PFSK-1 (cell line): ENCODE measurements at regions not wholly inside any gene's neighbourhood (a gene's known extent, or its start where the extent isn't known, plus 50 kb on each side); places are given as distances from the start of the nearest gene placed in this dataset.

Experiments used
- FOXP2 ChIP-seq: optimal IDR thresholded peaks from 2 replicates; pipeline ENCODE3; 2011; ENCODE audit warnings: borderline replicate concordance, control low read depth, inconsistent platforms; ENCODE audit not compliant: insufficient read depth; ENCODE audit errors: extremely low read length, extremely low read depth
- POLR2AphosphoS5 ChIP-seq: IDR thresholded peaks from 2 replicates; pipeline ENCODE4 v1.6.1; 2012; ENCODE audit warnings: low read depth, mild to moderate bottlenecking, control low read depth, low read length, moderate library complexity
- SIN3A ChIP-seq: IDR thresholded peaks from 2 replicates; pipeline ENCODE4 v1.6.1; 2012; ENCODE audit warnings: mild to moderate bottlenecking, low read length, moderate library complexity, borderline replicate concordance; ENCODE audit not compliant: insufficient read depth
- TAF1 ChIP-seq: IDR thresholded peaks from 2 replicates; pipeline ENCODE4 v1.6.1; 2012; ENCODE audit warnings: low read length, control low read depth, borderline replicate concordance; ENCODE audit not compliant: insufficient read depth
- TF ChIP-seq, protein P1 (sequence below), 2 experiments: IDR thresholded peaks; 2 replicates each; pipeline versions ENCODE4 v1.6.1 to v1.8.0; 2011 to 2012; ENCODE audit warnings: low read depth in 2 of 2, low read length in 2 of 2, control low read depth in 1 of 2, inconsistent platforms in 1 of 2, mild to moderate bottlenecking in 1 of 2, moderate library complexity in 1 of 2; ENCODE audit not compliant: insufficient read depth in 1 of 2

DNA sequence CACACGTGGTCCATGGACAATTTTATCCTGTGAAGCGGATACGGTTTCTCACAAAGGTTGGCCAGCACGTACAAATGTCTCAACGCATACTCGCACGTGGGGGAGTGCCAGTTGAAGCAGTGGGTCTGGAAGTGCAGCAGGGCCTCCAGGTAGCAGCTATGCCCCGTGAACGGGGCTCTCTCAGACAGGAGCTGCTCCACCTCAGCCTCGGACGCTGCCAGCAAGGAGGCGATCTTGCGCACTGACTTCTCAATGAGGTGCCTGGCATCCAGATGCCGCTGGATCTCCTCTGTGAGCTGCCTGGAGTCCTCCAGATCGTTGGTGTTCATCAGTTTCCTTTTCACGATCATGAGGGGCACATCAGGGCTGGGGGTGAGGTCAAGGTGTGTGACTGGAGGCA is 2272.0 kb downstream of the PCDH9 start:
- TF ChIP-seq, protein P1, sequence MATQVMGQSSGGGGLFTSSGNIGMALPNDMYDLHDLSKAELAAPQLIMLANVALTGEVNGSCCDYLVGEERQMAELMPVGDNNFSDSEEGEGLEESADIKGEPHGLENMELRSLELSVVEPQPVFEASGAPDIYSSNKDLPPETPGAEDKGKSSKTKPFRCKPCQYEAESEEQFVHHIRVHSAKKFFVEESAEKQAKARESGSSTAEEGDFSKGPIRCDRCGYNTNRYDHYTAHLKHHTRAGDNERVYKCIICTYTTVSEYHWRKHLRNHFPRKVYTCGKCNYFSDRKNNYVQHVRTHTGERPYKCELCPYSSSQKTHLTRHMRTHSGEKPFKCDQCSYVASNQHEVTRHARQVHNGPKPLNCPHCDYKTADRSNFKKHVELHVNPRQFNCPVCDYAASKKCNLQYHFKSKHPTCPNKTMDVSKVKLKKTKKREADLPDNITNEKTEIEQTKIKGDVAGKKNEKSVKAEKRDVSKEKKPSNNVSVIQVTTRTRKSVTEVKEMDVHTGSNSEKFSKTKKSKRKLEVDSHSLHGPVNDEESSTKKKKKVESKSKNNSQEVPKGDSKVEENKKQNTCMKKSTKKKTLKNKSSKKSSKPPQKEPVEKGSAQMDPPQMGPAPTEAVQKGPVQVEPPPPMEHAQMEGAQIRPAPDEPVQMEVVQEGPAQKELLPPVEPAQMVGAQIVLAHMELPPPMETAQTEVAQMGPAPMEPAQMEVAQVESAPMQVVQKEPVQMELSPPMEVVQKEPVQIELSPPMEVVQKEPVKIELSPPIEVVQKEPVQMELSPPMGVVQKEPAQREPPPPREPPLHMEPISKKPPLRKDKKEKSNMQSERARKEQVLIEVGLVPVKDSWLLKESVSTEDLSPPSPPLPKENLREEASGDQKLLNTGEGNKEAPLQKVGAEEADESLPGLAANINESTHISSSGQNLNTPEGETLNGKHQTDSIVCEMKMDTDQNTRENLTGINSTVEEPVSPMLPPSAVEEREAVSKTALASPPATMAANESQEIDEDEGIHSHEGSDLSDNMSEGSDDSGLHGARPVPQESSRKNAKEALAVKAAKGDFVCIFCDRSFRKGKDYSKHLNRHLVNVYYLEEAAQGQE (IDR thresholded peaks at IDR 0.05; ENCODE audit: insufficient read depth in 1 of 2, low read depth in 2 of 2, low read length in 2 of 2) = no peak
- TF ChIP-seq SIN3A (no peak), TAF1 (no peak), FOXP2 (no peak), POLR2AphosphoS5 (no peak)

DNA sequence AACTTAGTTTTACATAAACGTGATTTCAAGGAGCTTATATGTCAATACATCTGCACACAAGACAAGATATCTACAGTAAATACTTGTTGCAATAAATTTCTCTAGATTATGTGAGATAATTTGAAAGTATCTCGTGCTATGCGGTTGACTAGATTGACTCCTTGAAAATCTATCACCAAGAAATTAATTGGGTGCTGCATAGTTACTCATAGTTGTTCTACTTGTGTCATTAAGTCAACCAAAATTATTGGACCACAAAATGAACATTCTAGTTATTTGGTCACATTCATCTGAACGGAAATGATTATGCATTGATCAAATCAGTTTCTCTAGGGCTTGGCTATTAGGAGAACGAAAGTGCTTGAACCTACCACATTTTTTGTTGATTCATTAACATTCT is 2291.5 kb downstream of the PCDH9 start:
- TF ChIP-seq TAF1 (no peak), POLR2AphosphoS5 (no peak), SIN3A (no peak), FOXP2 (no peak)
- TF ChIP-seq, protein P1 (IDR thresholded peaks at IDR 0.05; ENCODE audit: insufficient read depth in 1 of 2, low read depth in 2 of 2, low read length in 2 of 2) = no peak

DNA sequence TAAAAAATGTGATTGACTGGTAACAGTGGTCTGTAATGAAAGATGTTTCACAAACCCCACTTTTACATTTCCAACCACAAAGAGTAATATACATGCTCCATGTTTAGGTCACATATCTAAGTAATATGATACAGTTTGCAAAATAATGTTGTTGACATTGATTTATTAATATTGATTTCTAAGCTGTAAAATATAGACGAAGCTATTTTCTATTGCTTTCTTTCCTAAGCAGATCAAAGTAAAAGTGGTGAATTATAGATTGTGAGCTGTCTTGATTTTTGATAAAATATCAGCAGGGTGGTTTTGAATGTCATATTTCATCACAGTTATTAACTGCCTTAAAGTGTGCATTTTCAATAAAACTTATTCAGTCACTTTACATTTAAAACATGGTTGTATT is 2292.8 kb downstream of the PCDH9 start:
- no peak for TF ChIP-seq POLR2AphosphoS5
- TF ChIP-seq TAF1 = no peak
- no peak for TF ChIP-seq SIN3A
- TF ChIP-seq, protein P1 (IDR thresholded peaks at IDR 0.05; ENCODE audit: insufficient read depth in 1 of 2, low read depth in 2 of 2, low read length in 2 of 2) = no peak
- TF ChIP-seq FOXP2 = no peak

DNA sequence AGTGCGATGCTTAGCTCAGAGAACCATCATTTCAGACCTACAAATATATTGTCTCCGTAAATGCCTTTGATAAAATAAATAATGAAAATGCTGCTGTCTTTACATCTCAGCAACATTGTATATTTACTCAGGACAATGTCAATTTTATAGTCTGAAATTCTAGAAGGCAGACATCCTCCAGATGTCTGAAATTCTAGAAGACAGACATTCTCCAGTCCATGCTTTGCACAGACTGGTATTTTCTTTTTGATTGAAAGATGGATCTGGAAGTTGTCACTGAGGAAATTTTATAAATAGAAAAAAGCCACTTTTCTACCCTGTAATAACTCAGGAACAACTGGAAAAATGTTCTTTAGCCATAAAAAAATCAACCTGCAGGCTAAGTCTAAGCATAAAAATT is 2293.3 kb downstream of the PCDH9 start:
- TF ChIP-seq SIN3A = no peak
- TF ChIP-seq POLR2AphosphoS5 = no peak
- no peak for TF ChIP-seq TAF1
- no peak for TF ChIP-seq FOXP2
- TF ChIP-seq, protein P1 (IDR thresholded peaks at IDR 0.05; ENCODE audit: insufficient read depth in 1 of 2, low read depth in 2 of 2, low read length in 2 of 2) = no peak

DNA sequence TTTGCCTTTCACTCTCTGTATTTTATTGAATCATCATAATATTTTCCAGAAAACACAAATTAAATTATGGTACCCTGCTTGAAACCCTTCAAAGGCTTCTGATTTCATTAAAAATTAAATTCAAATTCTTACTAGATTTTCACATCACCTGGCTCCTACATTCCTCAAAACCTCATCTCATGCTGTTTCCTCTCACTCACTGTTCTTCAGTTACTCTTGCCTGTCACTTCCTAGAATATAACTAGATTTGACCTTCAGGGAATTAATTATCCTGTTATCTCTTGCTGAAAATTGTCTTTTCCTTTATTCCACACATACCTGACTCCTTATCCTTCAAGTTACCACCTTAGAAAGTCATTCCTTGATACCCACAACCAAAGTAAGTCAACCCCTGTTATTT is 2294.7 kb downstream of the PCDH9 start:
- TF ChIP-seq POLR2AphosphoS5 (no peak), SIN3A (no peak)
